ENCODE measurements at regions not wholly inside any gene's neighbourhood (a gene's known extent, or its start where the extent isn't known, plus 50 kb on each side); places are given as distances from the start of the nearest gene placed in this dataset.

DNA sequence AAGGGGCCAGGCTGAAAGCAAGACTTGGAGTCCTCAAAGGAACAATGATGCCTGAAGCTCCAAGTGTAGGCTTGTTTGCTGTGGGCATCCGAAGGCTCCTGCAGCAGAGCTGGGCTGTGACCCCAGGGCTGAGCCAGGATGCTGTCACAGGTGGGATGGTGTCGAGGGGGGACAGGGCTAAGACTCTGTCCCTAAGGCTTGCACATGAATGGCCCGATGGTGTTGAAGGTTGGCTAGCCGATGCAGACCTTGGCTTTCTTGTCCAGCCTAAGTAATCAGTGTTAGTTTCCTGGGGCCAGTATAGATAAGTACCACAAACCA lies 251.0 kb downstream of the NDUFA10 start:
- no peaks in the 10 kb centered on the region for H3K36me3 ChIP-seq (ENCODE audit: control insufficient read depth in 2 of 2, insufficient read depth in 2 of 2, low read length in 1 of 2)
- H3K27me3 ChIP-seq (replicated peaks in 1 of 2; ENCODE audit: control insufficient read depth in 2 of 2, insufficient read depth in 2 of 2, low read length in 1 of 2) = no peaks in the 10 kb centered on the region; a peak in 1 of 4 replicates
- 23% methylated on average over 4 of the region's 4 CpGs for WGBS (ENCODE audit: insufficient coverage, insufficient replicate concordance, low lambda C conversion rate, missing lambda C conversion rate)
- H3K27ac ChIP-seq (ENCODE audit: control insufficient read depth, insufficient read depth) = no peak overlapping the region
- no peak overlapping the region for H2AFZ ChIP-seq (ENCODE audit: control insufficient read depth, low read depth, low read length)
- BruUV-seq (replicated peaks) = no TSS peak
- no peaks in the 10 kb centered on the region for H4K20me1 ChIP-seq (ENCODE audit: control insufficient read depth, insufficient read depth)
- H3K79me2 ChIP-seq (ENCODE audit: control insufficient read depth, insufficient read depth, low read length) = no peaks in the 10 kb centered on the region
- CTCF ChIA-PET = no interaction called here
- RAD21 ChIA-PET (ENCODE audit: unreplicated experiment) = no interaction called here
- SMC1A ChIA-PET (ENCODE audit: uncharacterized antibody, unreplicated experiment) = no interaction called here
- H3K4me3 ChIP-seq = no peak overlapping the region
- no peaks in the 10 kb centered on the region for H3K4me1 ChIP-seq (ENCODE audit: control insufficient read depth, insufficient read depth, low read length)
- POLR2A ChIA-PET = no interaction called here
- no peaks in the 10 kb centered on the region; the same call in 2 of the 3 replicates for H3K9me3 ChIP-seq (replicated peaks; ENCODE audit: control insufficient read depth, insufficient read depth, low read length)
- DNase-seq (ENCODE audit: low read depth, low spot score) (no peak), FAIRE-seq (no peak), ATAC-seq (no peak)
- H3K9ac ChIP-seq (ENCODE audit: control insufficient read depth, insufficient read depth, low read length) = no peak overlapping the region
- TF ChIP-seq JUND (IDR thresholded peaks at IDR 0.05; ENCODE audit: low read depth, low read length) (no peak), STAT1 (conservative IDR thresholded peaks at IDR 0.05) (no peak)
- no peak overlapping the region for H3K4me2 ChIP-seq (ENCODE audit: control insufficient read depth, insufficient read depth)
- in situ Hi-C loops (cut with MboI) = no loop called here
- intact Hi-C loops (cut with micrococcal nuclease; ENCODE audit: unreplicated experiment) = no loop called here

DNA sequence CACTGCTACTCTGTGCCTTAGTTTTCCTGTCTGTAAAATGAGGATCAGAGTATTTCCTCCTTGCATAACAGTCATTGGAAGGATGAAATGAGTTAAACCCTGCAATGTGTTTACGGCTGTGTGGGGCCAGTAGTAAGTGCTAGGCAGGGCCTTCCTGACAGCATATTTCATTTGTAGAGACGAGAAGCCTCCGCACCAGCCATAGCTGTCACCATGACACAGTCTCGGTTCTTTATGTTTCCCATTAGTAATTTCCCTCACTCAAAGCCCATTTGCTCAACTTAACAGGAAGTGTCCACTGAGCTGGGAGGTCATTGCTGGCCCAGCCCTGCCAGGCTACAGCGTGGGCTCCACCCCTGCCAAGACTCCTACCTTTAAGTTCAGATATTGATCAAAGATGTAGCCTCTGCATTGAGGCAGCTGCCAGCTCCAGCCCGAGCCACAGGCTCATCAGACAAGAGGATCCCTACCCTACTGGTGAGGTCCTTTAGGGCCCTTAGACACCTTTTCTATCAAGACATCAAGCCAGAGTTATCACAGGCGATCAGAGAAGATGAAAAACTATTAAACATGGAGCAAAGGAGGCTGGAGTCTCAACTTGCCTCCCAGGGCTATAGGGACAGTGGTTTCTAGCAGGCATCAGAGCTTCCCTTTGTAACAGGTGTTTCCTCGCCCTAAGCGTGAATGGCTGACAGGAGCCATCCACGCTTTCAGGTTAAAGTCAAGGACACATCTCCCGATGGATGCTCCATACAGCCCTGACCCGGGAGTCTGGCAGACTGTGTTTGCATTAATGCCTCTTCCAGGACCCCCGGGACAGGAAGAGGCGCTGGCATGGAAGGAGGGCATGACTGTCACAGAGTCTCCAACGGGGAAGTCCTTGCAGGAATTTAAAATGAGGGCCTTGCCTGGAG lies 251.7 kb downstream of the NDUFA10 start:
- Histone ChIP-seq H3K79me2 (ENCODE audit: control insufficient read depth, insufficient read depth, low read length) (no peaks in the 10 kb centered on the region), H3K9ac (ENCODE audit: control insufficient read depth, insufficient read depth, low read length) (no peak overlapping the region), H3K27ac (ENCODE audit: control insufficient read depth, insufficient read depth) (no peak overlapping the region), H3K36me3 (ENCODE audit: control insufficient read depth in 2 of 2, insufficient read depth in 2 of 2, low read length in 1 of 2) (no peaks in the 10 kb centered on the region), H3K4me3 (no peak overlapping the region), H4K20me1 (ENCODE audit: control insufficient read depth, insufficient read depth) (no peaks in the 10 kb centered on the region), H3K4me2 (ENCODE audit: control insufficient read depth, insufficient read depth) (no peak overlapping the region), H2AFZ (ENCODE audit: control insufficient read depth, low read depth, low read length) (no peak overlapping the region), H3K27me3 (replicated peaks in 1 of 2; ENCODE audit: control insufficient read depth in 2 of 2, insufficient read depth in 2 of 2, low read length in 1 of 2) (no peaks in the 10 kb centered on the region; a peak in 1 of 4 replicates), H3K4me1 (ENCODE audit: control insufficient read depth, insufficient read depth, low read length) (no peaks in the 10 kb centered on the region), H3K9me3 (replicated peaks; ENCODE audit: control insufficient read depth, insufficient read depth, low read length) (no peaks in the 10 kb centered on the region; the same call in 2 of the 3 replicates)
- intact Hi-C loops (cut with micrococcal nuclease; ENCODE audit: unreplicated experiment) = no loop called here
- ChIA-PET CTCF (no interaction called here), SMC1A (ENCODE audit: uncharacterized antibody, unreplicated experiment) (no interaction called here), RAD21 (ENCODE audit: unreplicated experiment) (no interaction called here), POLR2A (no interaction called here)
- DNase-seq (ENCODE audit: low read depth, low spot score) (no peak), ATAC-seq (no peak), FAIRE-seq (no peak)
- in situ Hi-C loops (cut with MboI) = no loop called here
- 14% methylated on average over 15 of the region's 15 CpGs for WGBS (ENCODE audit: insufficient coverage, insufficient replicate concordance, low lambda C conversion rate, missing lambda C conversion rate)
- BruUV-seq (replicated peaks) = no TSS peak
- TF ChIP-seq FOS (IDR thresholded peaks at IDR 0.05; ENCODE audit: borderline replicate concordance, extremely low read depth, insufficient read length) = no peak
- TF ChIP-seq ZBTB40 (IDR thresholded peaks at IDR 0.05; ENCODE audit: borderline replicate concordance) = no peak
- no peak for TF ChIP-seq RB1 (IDR thresholded peaks at IDR 0.05; ENCODE audit: borderline replicate concordance)
- no peak for TF ChIP-seq NRF1 (conservative IDR thresholded peaks at IDR 0.05; ENCODE audit: low read depth, low read length)
- no peak for TF ChIP-seq MXI1 (IDR thresholded peaks at IDR 0.05; ENCODE audit: low read depth, low read length)
- TF ChIP-seq CBX5 (IDR thresholded peaks at IDR 0.05; ENCODE audit: low read depth) = no peak
- no peak for TF ChIP-seq ESRRA (IDR thresholded peaks at IDR 0.05; ENCODE audit: low read length)
- TF ChIP-seq ATF7 (IDR thresholded peaks at IDR 0.05; ENCODE audit: low read depth) = no peak
- TF ChIP-seq NR2C1 (IDR thresholded peaks at IDR 0.05) = no peak
- no peak for TF ChIP-seq CHD1 (IDR thresholded peaks at IDR 0.05; ENCODE audit: low read depth, low read length)
- TF ChIP-seq EED (IDR thresholded peaks at IDR 0.05; ENCODE audit: low read depth) = no peak
- TF ChIP-seq RAD51 (IDR thresholded peaks at IDR 0.05) = no peak

Data from GM12878 (cell line).